GM10248 (cell line): ENCODE measurements at regions not wholly inside any gene's neighbourhood (a gene's known extent, or its start where the extent isn't known, plus 50 kb on each side); places are given as distances from the start of the nearest gene placed in this dataset.

Experiments used
- CTCF ChIA-PET: fragments of 300-600 bp; sonication (Branson Sonifier 250); formaldehyde crosslinking; extraction: SDS; loops from one replicate; lab custom pipeline; 2021; ENCODE audit warnings: antibody characterized with exemption; lab: Yijun Ruan, JAX
- POLR2A ChIA-PET: fragments of 350-650 bp; sonication (Branson Sonifier 250); formaldehyde crosslinking; extraction: SDS; loops from one replicate; lab custom pipeline; 2020; ENCODE audit warnings: antibody characterized with exemption; lab: Yijun Ruan, JAX
- DNase-seq: peaks from one replicate; pipeline ENCODE4 v3.0.0; 2012; ENCODE audit errors: extremely low spot score
- CTCF ChIP-seq: IDR thresholded peaks from 2 replicates; pipeline ENCODE4 v1.5.1; 2012; ENCODE audit warnings: mild to moderate bottlenecking, low read depth; ENCODE audit errors: extremely low read depth, missing control alignments, control extremely low read depth

- no peak for DNase-seq
- POLR2A ChIA-PET = no interaction called here
- TF ChIP-seq CTCF = no peak
- CTCF ChIA-PET = interaction anchor here (0.9 to 1.0 kb wide), 3 partner anchors 12 to 172 kb away, joined by 3 read pairs; no protein-coding TSS in a partner anchor
Observed at GRCh38 chr11:106495046-106495445, 417.6 kb downstream of the AASDHPPT start.

GRCh38 chr11:106496677-106497076 is 419.2 kb downstream of the AASDHPPT start:
- no peak for DNase-seq
- CTCF ChIA-PET = interaction anchor here (1.1 kb wide), 1 partner anchor 12 kb away, joined by 3 read pairs; no protein-coding TSS in a partner anchor
- TF ChIP-seq CTCF = no peak
- POLR2A ChIA-PET = no interaction called here

GRCh38 chr11:106497321-106497720 is 419.9 kb downstream of the AASDHPPT start:
- no peak for TF ChIP-seq CTCF
- ChIA-PET POLR2A (no interaction called here), CTCF (interaction anchor here (1.1 kb wide), 1 partner anchor 12 kb away, joined by 3 read pairs; no protein-coding TSS in a partner anchor)
- no peak for DNase-seq

GRCh38 chr11:106497822-106498221 is 420.4 kb downstream of the AASDHPPT start:
- no peak for DNase-seq
- no peak for TF ChIP-seq CTCF
- ChIA-PET POLR2A (no interaction called here), CTCF (interaction anchor here (1.1 kb wide), 2 partner anchors 10 to 13 kb away, joined by 3 read pairs; no protein-coding TSS in a partner anchor)

GRCh38 chr11:106503901-106504300 is 426.4 kb downstream of the AASDHPPT start:
- TF ChIP-seq CTCF = no peak
- ChIA-PET POLR2A (no interaction called here), CTCF (no interaction called here)
- no peak for DNase-seq

GRCh38 chr11:106507645-106508306 is 430.3 kb downstream of the AASDHPPT start:
- TF ChIP-seq CTCF = no peak
- ChIA-PET POLR2A (no interaction called here), CTCF (interaction anchor here (1.0 kb wide), 2 partner anchors 9 to 39 kb away, joined by 3 read pairs; no protein-coding TSS in a partner anchor)
- DNase-seq = no peak
